Spinal cord (tissue), 9 donors: ENCODE measurements at regions not wholly inside any gene's neighbourhood (a gene's known extent, or its start where the extent isn't known, plus 50 kb on each side); places are given as distances from the start of the nearest gene placed in this dataset.

ENCODE experiments used
- DNase-seq, 6 donors: peaks; one replicate each; pipeline versions ENCODE4 v3.0.0 to v3.0.0-alpha.2; 2013 to 2015; ENCODE audit warnings: low spot score in 6 of 6, low read depth in 4 of 6
- H3K27ac ChIP-seq: one replicate; pipeline ENCODE4 v1.5.1; 2013; ENCODE audit warnings: low read depth, low read length, control low read depth
- H3K27me3 ChIP-seq: one replicate; pipeline ENCODE4 v1.6.1; 2013; ENCODE audit warnings: low read length; ENCODE audit not compliant: control insufficient read depth, insufficient read depth
- H3K36me3 ChIP-seq: one replicate; pipeline ENCODE4 v1.6.1; 2013; ENCODE audit warnings: low read length; ENCODE audit not compliant: control insufficient read depth, insufficient read depth
- H3K4me1 ChIP-seq: one replicate; pipeline ENCODE4 v1.6.1; 2013; ENCODE audit warnings: low read length; ENCODE audit not compliant: control insufficient read depth, insufficient read depth
- H3K4me3 ChIP-seq: one replicate; pipeline ENCODE4 v1.5.1; 2013; ENCODE audit warnings: low read depth, low read length, control low read depth
- H3K9me3 ChIP-seq: one replicate; pipeline ENCODE4 v1.6.1; 2013; ENCODE audit warnings: low read length; ENCODE audit not compliant: control insufficient read depth, insufficient read depth
- WGBS: methylation state at CpG from one replicate; pipeline ENCODE4 v1.1.5; 2013; ENCODE audit warnings: missing lambda C conversion rate; ENCODE audit not compliant: insufficient coverage; 5-methylcytosine and 5-hydroxymethylcytosine counted together
- donor health status: healthy.

DNA sequence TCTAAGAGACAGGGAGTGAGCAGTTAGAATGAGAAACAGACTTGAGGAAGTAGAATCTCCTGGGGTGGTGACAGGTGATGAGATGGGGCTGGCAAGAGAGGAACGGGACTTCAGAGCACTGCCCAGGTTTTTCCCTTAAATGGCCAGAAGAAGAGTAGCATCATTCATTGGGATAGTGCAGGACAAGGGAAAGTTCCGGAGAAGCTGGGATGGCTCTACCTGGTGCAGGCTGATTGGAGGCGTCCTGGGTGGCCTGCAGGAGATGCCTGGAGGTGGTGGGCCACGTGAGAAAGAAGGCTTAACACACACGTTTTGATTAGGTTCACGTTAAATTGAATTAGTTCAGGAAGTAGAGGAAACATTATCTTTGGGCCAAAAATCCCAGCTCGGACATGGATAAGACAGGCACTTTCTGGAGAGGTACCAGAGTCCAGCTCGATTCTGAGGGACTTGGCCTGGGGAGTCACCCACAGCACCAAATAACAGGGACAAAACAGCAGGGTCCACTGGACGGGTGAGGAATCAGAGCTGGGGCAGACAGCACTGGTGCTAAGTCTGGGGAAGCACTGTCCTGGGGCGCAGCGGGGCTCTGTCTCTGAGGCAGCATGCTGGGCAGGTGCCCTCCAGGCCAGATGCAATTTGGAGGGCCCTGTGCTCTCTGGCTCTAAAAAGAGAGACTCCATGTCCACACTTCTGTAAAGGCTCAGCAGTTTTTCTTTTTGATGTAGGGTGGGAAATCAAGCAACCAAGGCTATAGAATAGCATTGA, 512.3 kb upstream of the RAB6C start:
- Histone ChIP-seq H3K4me1 (no peaks in the 10 kb centered on the region), H3K36me3 (no peaks in the 10 kb centered on the region), H3K27ac (no peak overlapping the region), H3K27me3 (no peaks in the 10 kb centered on the region), H3K9me3 (no peaks in the 10 kb centered on the region), H3K4me3 (no peak overlapping the region)
- DNase-seq: no peak
- WGBS: 91% methylated on average over 11 of the region's 11 CpGs

GRCh38 chr2:129467941-129468340, 511.5 kb upstream of the RAB6C start:
- Histone ChIP-seq H3K9me3 (no peaks in the 10 kb centered on the region), H3K27me3 (no peaks in the 10 kb centered on the region), H3K4me3 (no peak overlapping the region), H3K36me3 (no peaks in the 10 kb centered on the region), H3K4me1 (no peaks in the 10 kb centered on the region), H3K27ac (no peak overlapping the region)
- WGBS: 86% methylated on average over 3 of the region's 3 CpGs
- no peak for DNase-seq

DNA sequence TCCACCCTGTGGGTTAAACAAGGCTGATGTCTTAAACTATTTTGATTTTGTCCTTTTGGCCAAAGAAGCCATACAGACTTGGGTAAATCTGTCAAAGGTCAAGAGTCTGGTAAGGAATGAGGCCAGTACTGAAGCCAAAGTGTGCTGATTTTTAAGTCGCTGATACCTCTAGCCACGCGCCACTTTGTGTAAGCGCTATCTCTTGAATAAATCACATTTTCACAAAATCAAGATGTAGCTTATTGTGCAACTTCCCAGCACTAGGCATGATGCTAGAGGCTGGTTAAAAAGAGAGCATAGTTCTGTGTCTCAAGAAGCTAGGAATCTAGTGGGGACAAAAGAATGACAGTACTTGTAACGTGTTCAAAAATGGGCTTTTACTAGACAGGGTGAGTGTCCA, 510.6 kb upstream of the RAB6C start:
- no peak for DNase-seq
- Histone ChIP-seq H3K4me1 (no peaks in the 10 kb centered on the region), H3K36me3 (no peaks in the 10 kb centered on the region), H3K9me3 (no peaks in the 10 kb centered on the region), H3K27me3 (no peaks in the 10 kb centered on the region), H3K27ac (no peak overlapping the region), H3K4me3 (no peak overlapping the region)
- WGBS: 92% methylated on average over 3 of the region's 5 CpGs

- Histone ChIP-seq H3K27ac (no peak overlapping the region), H3K4me3 (no peak overlapping the region), H3K4me1 (no peaks in the 10 kb centered on the region), H3K36me3 (no peaks in the 10 kb centered on the region), H3K27me3 (no peaks in the 10 kb centered on the region), H3K9me3 (no peaks in the 10 kb centered on the region)
- DNase-seq: no peak
- WGBS: 23% methylated on average over 3 of the region's 5 CpGs
Measured at GRCh38 chr2:129469389-129469788, 510.1 kb upstream of the RAB6C start.

- Histone ChIP-seq H3K9me3 (no peaks in the 10 kb centered on the region), H3K27me3 (no peaks in the 10 kb centered on the region), H3K36me3 (no peaks in the 10 kb centered on the region), H3K4me1 (no peaks in the 10 kb centered on the region), H3K4me3 (no peak overlapping the region), H3K27ac (no peak overlapping the region)
- 50% methylated on average over 4 of the region's 5 CpGs for WGBS
- DNase-seq: peak in 1 of 6 donors; percentile 76
Measured at GRCh38 chr2:129469871-129470270, 509.6 kb upstream of the RAB6C start.

DNA sequence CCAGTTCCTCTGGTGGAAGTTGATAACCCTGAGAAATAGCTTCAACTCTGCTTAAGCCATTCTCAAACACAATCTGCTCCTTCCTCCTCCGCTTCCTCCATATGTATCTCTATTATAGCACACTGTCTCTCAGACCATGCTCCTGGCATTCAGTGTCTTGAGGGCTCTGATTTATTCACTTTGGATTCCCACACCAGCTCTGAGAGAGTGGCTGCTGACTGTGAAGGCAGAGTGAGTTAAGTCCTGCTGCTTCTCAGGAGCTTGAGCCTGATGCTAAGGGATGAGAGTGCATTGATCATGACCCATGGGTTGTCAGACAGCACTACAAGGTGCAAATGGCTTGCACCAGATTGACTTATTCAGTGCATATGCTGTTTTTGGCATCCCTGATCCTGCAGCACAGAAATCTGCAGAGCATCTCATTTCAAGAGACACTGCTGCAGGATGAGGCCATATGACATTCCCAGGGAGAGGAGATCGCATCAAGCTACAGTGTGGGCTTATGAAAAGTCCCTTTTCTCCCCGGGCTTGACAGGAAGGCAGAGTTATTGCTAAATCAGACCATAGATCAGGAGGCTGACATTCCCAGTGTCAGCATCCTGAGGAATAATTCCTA, 500.5 kb upstream of the RAB6C start:
- DNase-seq: peak in 2 of 6 donors; percentile 75 to 84
- no peaks in the 10 kb centered on the region for H3K27me3 ChIP-seq
- WGBS: 20% methylated on average over 2 of the region's 3 CpGs
- no peak overlapping the region for H3K4me3 ChIP-seq
- no peaks in the 10 kb centered on the region for H3K9me3 ChIP-seq
- H3K27ac ChIP-seq: no peak overlapping the region
- peaks cover 3% of the 10 kb centered on the region for H3K4me1 ChIP-seq
- H3K36me3 ChIP-seq: no peaks in the 10 kb centered on the region

DNA sequence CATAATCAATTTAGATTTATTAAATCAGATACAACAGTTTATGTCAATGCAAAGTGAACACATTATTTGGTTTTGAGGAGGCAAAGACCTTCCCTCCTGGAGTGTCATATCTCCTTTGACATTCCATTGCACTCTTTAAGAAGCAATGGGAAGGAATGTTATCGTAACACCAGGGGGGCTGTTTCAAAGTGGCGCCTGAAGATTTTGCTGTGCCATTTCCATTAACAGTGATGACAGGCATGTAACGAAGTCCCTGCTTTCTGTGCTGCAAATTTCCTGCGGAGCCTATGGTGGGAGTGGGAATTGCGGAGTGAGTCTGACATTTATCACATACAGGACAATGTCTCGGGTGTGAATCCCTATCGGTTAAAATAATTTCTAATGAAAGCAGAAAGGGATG, 499.6 kb upstream of the RAB6C start:
- Histone ChIP-seq H3K4me1 (peaks cover 3% of the 10 kb centered on the region), H3K9me3 (no peaks in the 10 kb centered on the region), H3K27ac (no peak overlapping the region), H3K4me3 (no peak overlapping the region), H3K27me3 (no peaks in the 10 kb centered on the region), H3K36me3 (no peaks in the 10 kb centered on the region)
- DNase-seq: peak in 1 of 6 donors; percentile 82
- 71% methylated on average over 4 of the region's 7 CpGs for WGBS

DNA sequence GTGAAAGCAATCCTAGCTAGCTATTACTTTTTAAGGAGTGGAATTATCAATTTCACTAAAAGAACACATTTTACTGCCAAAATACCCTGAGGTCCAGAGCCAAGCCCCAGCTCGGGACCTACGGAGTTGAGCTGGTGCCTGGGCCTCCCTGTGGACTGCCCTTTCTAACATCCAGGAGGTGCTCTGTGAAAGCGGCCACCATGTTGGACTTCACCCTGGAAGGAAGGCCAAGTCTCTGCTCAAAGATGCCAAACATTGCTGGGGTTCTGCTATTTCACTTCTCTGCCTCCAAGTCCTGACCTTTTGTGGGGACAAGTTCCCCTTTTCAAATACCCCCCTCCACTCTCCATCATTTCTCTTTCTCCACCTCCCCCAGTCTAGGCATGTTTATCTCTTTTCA, 498.7 kb upstream of the RAB6C start:
- no peak overlapping the region for H3K4me3 ChIP-seq
- H3K4me1 ChIP-seq: peaks cover 7% of the 10 kb centered on the region
- 82% methylated on average over 3 of the region's 3 CpGs for WGBS
- DNase-seq: no peak
- H3K9me3 ChIP-seq: no peaks in the 10 kb centered on the region
- H3K36me3 ChIP-seq: no peaks in the 10 kb centered on the region
- no peaks in the 10 kb centered on the region for H3K27me3 ChIP-seq
- no peak overlapping the region for H3K27ac ChIP-seq

DNA sequence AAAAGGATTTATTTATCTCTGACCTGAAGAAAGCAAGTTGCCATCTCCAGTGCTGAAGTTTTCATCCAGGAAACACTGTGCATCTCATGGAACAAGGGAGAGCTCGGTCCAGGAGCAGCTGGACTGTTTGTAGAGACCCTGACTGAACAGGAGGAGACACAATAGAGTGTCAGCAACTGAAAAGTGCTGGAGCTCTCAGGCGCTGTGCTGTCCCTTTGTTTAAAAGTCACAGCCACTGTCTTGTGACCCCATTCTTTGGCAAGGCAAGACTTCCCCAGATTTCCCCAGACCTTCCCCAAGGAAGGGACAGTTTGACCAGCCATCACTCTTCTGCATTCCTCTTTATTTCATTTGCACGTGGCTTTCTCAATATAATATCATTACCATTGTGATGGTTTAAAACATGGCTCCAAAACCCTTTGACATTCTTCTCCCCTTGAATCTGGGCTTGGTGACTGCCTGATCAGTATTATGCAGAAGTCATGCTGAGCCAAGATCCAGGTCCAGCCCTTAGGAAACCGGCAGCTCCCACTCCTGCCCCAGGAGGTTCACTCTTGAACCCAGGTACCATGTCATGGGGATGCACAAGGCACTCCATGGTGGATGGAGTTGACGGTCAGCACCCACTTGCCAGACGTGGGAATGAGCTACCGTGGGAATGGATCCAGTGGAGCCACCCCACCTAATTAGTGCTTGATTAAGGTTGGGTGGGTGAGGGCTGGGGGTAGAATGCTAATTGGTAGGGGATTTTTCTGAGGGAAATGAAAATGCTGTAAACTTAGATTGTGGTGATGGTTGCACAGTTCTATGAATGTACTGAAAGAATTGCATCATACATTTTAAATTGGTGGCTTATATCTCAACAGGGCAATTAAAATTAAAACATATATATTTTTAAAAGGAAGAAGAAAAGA, 497.9 kb upstream of the RAB6C start:
- Histone ChIP-seq H3K4me1 (peaks cover 7% of the 10 kb centered on the region), H3K36me3 (no peaks in the 10 kb centered on the region), H3K27me3 (no peaks in the 10 kb centered on the region), H3K27ac (no peak overlapping the region), H3K9me3 (no peaks in the 10 kb centered on the region), H3K4me3 (no peak overlapping the region)
- 81% methylated on average over 7 of the region's 7 CpGs for WGBS
- no peak for DNase-seq
